GM23248 (cell line): ENCODE measurements at regions not wholly inside any gene's neighbourhood (a gene's known extent, or its start where the extent isn't known, plus 50 kb on each side); places are given as distances from the start of the nearest gene placed in this dataset.

Experiments
- EZH2 ChIP-seq: fragments of 200-600 bp; sonication (generic); IDR thresholded peaks from 2 replicates; pipeline ENCODE4 v1.6.1; 2018; ENCODE audit warnings: antibody characterized with exemption, mild to moderate bottlenecking; ENCODE audit not compliant: insufficient read depth, poor library complexity, severe bottlenecking
- EZH2phosphoT487 ChIP-seq: fragments of 200-600 bp; sonication (generic); IDR thresholded peaks from 2 replicates; pipeline ENCODE4 v1.6.1; 2018; ENCODE audit warnings: antibody characterized with exemption, moderate library complexity, mild to moderate bottlenecking, low read depth; ENCODE audit not compliant: insufficient read depth

GRCh38 chr14:86971292-86971691, 1021.7 kb downstream of the GALC start:
- TF ChIP-seq EZH2 (no peak), EZH2phosphoT487 (no peak)
